SHP77 treated with DMSO at 0.1 percent for 48 hours (cell line): ENCODE measurements at regions not wholly inside any gene's neighbourhood (a gene's known extent, or its start where the extent isn't known, plus 50 kb on each side); places are given as distances from the start of the nearest gene placed in this dataset.
"Not testable (repeated sequence)": the region's sequence is repeated elsewhere in the genome, so short reads cannot be mapped to it uniquely, and the experiment has no call there.

Experiments
- DNase-seq: peaks from one replicate; lab custom pipeline; 2025; lab: John Stamatoyannopoulos, UW

DNA sequence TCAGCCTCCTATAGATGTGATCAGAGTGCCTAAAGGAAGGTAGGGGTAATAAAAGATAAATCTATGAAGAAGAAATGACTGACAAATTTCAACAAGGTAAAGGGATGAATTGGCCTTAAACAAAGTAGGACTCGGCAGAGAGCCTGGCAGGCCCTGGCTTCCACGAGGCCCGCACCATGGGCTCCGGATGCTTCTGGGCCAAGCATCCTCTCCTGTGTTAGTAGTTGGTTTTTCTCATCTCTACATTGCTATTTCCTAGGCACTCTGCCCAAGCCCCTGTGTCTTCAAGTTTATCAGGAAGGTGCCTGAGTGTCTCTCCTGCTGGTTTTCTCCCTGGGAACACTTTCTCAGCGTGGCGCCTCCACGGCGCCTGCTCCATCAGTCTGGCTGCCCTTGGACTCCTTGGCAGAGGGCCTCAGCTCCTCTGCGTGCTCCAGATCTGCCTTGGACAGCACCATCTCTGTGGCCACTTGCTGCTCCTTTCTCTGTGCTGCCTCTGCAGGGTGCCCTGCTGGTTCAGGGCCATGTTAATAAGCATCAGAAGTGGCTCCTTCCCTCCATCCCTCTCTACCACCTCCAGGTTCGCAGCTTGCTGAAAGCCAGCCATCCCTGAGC, 413.3 kb upstream of the DPP6 start:
- DNase-seq, result no peak

DNA sequence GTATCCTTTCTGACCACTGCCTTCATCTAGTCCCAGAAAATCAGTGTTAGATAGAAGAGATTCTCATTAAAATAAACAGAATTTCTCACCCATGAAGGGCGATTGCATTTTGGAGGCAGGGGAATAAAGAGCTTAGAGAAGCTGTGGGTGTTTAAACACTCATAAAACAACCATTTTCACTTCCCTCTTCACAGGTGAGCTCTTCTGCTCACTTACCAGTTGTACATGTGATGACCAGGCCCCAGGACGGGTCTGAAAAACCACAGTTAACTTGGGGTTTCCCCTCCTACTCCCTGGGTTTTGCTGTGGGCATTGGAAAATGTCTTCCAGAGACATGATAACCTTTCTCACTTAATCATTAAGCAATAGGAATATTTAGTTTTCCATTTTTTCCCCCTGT, 411.6 kb upstream of the DPP6 start:
- DNase-seq, result no peak

DNA sequence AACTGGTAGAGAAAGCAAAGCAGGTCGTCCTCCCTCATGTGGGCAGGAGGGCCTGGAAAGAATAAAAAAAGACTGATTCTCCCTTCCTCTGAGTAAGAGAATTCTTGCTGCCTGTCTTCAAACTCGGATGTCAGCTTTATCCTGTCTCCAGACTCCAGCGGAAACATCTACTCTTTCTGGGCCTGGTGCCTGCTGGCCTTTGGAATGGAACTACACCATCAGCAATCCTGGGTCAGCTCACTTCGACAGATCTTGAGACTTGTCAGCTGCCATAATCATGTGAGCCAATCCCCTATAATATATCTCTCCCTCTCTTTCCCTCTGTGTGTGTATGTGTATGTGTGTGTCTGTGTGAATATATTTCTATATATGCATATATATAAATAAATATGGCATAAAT, 411.0 kb upstream of the DPP6 start:
- no peak for DNase-seq

DNA sequence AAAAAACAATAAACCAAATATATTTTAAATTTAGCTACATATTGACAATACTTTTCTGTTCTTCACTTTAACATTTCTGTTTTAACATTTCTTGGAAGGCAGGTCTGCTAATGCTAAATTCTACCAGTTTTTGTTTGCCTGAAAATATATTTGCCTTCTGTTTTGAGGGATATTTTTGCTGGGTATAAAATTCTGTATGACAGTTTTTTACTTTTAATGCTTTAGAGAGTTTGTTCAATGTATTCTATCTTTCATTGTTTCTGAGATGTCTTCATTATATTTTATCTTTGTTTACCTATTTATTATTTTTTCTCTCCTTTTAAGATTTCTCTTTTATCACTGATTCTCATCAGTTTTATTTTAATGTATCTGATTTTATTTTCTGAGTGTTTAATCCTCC, 409.2 kb upstream of the DPP6 start:
- no peak for DNase-seq

DNA sequence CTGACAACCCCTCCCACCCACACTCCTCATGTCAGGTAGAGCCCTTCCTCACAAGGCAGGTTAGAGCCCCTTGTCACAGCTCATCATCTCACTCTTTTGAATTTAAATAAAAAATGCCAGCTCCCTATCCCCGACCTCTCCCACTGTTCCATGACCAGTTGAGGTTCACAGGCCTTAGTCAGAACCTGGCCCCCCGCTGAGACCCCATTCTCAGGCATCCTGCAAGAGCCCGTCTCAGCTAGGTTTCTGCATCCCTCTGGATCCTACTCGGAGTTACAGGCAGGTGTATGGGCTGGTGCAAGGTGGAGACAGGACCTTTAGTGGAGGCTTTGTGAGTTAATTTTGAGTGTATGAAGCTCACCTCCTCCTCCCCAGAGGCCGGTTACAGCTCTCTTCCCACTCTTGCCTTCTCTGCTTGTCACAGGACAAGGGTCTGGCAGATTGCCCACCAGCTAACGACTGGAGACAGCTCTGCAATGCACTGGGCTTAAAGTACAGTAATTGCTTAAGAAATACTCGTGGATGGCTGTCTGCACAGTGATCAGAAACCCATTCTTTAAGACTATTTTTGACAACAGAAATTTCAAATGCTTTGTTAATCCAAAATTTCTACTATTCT, 394.9 kb upstream of the DPP6 start:
- DNase-seq, result no peak

DNA sequence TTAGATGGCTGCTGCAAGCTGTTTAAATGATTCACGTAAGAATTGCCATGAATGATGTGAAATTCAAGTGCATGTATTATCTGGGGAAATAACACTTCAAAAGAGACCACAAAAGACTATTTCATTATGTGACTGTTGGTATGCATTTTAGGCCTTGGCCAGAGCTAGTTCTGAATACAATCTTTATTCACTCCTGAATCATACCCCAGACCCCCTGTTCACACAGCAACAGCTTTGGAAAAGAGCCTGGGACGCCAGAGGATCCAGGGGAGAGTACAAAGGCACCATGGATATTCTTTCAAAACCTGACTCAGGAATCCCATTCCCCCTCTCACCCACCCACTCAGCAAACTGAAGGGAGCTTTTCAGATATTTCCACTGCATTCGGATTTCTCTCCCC, 377.1 kb upstream of the DPP6 start:
- DNase-seq, result no peak

DNA sequence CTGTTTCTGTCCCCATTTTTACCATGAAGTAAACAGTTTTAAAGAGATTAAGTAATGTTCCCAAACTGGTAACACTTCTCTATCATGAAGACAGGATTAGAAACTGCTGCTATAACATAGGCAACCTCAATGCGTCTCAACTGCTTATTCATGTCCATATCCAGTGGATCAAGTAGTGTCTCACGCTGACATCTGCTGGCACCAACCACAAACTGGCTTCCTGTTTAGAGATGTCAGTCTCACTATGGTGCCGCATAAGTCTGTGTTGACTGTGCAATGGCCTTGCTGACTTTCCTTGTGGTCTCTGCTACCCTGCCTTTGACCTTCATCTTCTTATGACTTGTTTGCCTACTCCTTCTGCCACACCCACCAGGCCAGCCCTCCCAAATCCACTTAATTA, 369.6 kb upstream of the DPP6 start:
- no peak for DNase-seq

DNA sequence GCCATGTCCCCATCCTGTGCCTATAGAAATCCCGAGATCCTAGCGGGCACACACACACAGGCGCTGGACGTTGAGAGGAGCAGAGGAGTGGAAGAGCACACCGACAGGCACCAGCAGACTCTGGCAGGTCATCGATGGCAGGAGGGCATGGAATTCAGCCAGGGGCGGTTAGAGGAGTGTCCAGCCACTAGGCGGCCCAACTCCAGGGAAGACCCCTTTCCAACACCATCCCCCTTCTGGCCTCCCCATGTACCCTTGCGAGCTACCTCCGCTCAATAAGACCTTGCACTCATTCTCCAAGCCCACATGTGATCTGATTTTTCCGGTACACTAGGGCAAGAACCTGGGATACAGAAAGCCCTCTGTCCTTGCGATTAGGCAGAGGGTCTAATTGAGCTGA, 356.0 kb upstream of the DPP6 start:
- no peak for DNase-seq

DNA sequence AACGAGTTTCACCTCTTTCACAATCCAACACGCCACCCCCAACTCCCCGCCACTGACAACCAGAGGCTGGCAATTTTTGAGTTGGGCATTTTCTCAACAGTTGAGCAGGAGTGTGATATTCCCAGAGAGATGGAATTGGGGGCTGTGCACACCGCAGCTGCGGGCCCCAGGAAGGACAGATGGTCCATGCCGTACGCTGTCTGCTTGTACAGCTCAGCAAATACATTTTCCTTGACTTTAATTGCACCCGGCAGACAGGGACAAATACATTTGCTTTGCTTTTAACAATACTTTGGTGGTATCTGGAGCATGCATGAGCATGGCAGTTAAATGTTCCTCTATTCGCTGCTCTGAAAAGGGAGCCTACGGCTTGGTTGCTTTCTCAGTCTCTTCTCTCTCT, 354.2 kb upstream of the DPP6 start:
- DNase-seq, result peak; percentile 7

DNA sequence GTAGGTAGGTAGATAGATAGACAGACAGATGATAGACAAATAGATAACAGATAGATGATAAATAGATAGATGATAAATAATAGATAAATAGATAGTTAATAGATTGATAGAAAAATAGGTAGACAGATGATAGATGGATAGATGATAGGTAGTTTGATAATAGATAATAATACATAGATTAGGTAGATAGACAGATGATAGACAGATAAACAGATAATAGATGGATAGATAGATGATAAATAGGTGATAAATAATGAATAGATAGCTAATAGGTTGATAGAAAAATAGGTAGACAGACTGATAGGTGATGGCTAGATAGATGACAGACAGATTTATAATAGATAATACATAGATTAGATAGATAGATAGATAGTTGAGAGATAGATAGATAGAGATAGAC, 350.5 kb upstream of the DPP6 start:
- no peak for DNase-seq

DNA sequence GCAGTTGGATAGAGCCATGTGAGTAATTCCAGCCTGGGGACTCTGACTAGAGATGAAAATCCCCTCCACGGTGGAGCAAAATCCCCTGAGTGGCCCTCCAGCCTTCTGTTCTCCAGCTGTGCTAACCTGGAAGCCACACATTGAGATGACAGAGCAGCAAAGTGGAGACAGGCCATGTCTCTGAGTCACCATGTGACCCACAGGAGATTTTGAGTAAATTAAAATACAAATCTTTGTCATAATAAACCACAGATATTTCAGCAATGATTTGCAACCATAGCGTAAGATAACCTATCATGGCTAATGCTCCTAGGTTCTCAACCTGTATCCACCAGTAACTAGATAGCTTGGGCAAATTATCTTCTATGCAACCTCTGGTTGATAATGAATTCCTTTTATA, 328.3 kb upstream of the DPP6 start:
- not testable (repeated sequence) for DNase-seq

DNA sequence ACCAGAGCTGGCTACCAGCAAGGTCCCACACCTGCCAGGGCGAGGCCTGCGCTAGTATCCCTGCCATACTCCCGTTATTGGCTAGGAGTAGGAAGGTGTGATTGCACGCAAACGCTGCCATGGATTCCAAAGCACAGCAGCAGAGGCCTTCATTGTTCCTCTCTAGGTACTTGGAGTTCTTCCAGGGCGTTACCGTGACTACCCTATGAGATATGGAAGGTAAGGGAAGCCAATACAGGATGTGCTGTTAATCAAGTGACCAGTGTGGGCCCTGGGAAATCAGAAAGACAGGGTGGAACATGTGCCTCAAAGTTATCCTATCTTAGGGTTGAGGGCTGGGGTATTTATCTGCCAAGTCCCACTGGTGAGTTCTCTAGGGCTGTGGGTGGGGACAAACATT, 320.7 kb upstream of the DPP6 start:
- DNase-seq, result not testable (repeated sequence)

DNA sequence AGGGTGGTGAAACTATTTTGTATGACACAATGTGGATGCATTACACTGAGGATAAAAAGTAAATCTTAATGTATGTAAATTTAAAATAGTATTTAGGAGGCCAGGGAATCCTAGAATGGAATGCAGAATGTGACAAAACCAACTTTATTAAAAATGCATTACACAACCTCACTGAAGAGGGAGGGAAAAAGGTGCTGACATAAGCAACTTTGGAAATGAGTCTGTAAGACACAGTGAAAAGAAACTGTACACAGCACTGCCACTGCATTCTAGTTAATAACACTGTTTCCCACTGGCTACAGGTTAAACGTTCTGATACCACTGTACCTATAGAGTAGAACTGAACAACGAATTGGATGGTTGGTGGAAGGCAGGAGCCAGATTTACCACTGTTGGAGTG, 308.8 kb upstream of the DPP6 start:
- not testable (repeated sequence) for DNase-seq

DNA sequence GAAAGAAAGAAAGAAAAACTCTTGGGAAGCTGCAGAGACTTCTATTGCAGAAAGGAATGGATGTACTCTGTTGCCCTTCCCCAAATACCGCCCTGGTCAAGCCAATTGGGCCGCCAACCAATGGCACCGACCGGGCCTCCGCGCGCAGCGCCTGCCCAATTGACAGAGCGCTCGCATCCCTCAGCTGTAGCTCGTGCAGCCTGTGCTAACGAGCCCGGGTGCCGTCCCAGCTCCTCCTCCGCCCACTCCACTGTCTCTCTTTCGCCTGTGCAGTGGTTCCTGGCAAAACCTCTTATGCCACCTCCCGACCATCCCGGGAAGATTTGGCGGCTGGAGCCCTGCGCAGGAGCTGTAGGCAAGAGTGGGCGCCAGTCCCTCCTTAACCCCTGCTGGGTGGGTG, 304.2 kb upstream of the DPP6 start:
- not testable (repeated sequence) for DNase-seq

DNA sequence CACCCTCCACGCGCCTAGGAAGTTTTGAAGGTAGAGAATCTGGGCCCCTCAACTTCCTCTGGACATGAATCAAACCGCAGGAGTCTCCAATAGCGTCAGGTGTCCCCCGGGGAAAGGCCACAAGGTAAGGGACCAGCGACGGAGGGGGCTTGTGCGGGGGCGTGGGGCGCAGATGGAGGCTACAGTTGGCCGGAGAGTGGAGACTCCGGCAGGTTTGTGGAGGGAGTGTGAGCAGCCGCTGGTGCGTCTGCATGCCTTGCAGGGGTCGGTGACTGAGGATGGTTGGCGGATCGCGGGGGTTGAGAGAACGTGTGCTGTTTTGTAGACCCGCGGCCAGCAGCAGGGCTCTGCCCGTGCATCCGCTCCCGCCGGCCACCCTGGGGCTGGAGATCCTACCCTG, 303.3 kb upstream of the DPP6 start:
- not testable (repeated sequence) for DNase-seq

DNA sequence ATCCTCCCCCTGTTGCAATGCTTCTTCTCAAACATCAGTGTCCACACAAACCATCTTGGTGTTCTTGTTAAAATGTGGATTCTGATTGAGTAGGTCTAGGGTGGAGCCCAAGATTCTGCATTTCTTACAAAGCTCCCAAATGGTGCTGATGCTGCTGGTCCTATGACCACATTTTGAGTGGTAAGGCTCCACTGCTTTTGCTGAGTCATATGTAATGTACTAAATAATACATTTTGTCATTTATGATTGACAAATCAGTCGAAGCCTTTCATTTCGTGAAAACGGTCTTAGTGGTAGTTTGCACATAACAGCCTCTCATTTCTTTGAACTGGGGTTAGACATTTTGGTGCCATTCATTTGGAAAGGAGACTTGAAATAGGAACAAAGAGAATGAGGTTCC, 286.3 kb upstream of the DPP6 start:
- not testable (repeated sequence) for DNase-seq

DNA sequence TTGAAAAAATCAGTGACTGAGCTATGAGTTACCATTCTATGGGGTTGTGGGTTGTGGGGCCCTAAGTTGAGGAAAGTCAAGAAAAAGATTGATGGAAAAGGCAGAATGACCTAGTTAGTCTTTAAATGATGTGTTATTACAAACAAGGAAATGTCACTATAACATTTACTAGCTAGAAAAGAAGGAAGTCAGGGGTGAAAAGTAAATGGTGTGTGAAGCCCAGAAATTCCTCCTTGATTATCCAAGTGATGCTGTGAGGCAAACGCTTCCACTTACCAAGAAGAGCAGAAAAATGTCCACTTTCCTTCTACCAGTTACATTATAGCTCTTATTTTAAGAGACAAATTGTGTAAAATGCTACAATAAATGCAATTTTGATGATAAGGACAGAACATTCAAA, 285.3 kb upstream of the DPP6 start:
- DNase-seq, result not testable (repeated sequence)

DNA sequence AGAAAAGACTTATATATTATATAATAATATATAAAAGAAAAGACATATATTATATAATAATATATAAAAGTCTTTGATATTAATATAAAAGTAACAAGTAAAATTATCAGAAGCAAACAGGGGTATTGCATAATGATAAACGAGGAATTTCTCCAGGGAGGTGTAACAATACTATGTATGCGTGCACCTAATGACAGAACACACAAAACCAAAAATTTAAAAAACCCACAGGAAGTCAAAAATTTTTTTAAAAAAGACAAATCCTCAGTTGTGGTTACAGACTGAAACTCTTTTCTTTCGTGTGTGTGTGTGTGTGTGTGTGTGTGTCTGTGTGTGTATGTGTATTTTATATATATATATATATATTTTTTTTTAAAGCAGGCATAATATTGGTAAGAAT, 279.2 kb upstream of the DPP6 start:
- DNase-seq, result no peak

DNA sequence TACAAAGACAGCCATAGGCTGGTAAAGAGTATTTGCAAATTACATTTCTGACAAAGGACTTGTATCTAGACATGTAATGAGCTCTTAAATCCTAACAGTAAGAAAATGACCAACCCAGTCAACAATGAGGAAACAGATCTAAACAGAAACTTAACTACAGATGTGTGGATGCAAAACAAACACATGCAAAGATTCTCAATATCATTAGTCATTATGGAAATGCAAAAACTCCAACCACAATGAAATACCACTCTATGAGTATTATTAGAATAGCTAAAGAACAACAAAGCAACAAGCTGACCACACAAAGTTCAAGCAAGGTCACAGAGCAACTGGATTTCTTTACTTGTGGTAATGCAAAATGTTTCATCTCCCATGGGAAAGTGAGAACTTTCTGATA, 275.3 kb upstream of the DPP6 start:
- not testable (repeated sequence) for DNase-seq

DNA sequence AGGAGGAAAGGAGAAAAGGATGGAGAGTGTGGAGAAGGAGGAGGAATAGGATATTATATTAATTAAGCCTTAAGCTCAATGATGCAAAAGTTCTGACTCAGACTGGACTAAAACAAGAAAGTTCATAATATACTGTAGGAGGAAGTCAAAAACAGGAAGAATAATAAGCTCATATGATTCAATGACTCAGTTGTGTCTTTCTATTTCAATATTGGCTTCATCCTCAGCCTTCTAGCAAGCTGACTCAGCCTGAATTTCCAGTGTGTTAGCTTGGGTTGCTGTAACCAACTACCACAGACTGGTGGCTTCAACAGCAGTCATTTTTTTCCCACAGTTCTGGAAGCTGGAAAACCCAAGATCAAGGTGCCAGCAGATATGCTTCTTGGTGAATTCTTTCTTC, 254.8 kb upstream of the DPP6 start:
- DNase-seq, result not testable (repeated sequence)

DNA sequence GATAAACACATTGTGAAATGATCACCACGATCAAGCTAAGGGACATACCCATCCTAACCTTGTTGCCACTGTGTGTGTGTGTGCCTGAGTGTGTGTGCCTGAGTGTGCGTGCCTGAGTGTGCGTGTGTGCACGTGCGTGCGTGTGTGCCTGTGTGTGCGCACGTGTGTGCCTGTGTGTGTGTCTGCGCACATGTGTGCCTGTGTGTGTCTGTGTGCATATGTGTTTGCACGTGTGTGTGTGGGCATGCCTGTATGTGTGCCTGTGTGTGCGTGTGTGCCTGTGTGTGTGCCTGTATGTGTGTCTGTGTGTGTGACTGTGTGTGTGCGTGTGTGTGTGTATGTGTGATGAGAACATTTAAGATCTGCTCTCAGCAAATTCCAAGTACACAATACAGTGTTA, 244.1 kb upstream of the DPP6 start:
- DNase-seq, result no peak

DNA sequence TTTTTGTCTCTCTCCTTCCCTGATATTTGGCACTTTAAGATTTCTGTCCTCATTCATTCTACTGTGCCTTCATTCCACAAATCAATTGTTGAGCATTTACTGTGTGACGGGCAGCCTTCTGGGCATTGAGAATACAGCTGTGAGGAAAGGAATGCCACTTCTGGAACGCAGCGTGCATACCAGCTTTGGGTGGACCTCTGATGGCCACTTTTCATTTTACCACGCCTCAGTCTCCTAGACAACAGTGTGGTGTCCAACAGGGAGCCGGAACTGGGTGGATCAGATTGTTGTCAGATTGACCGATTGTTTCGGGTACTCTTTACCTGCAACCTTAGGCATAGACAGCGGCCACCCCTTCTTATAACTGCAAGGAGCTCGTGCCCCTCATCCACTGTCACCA, 222.7 kb upstream of the DPP6 start:
- no peak for DNase-seq

DNA sequence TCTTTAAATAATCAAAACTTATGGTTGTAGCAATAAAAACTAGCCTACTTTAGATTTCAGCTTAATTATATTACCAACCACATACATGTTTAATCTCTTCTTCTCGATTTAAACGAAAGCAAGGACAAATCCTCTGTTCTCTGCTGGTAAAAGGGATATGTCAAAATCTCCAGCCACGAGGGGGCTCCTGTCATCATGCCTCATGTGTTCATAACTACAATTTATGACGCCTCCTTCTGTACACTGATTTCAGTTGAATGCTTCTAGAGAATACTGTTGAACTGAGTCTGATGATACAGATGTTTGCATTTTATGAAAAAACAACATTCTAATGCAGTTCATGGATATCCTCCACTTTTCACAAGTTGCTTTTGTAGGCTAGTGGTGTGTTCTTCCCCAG, 220.0 kb upstream of the DPP6 start:
- DNase-seq, result no peak

DNA sequence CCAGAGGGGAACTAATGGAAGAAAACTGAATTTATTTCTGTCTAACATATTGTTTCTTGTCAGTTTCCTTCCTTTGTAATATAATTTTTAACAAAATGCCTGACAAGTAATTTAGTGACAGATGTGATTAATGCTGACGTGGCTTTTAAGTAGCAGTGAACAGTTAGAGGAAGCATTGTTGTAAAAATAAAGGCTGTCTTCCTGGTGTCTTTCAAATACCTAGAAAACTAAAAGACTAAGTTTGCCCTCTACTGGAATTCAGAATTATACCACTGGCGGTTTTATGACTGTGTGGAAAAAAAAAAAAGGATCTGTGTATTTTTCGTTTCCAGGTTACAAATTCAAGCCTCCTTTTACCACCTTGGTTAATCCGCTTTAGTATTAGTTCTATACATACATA, 217.1 kb upstream of the DPP6 start:
- no peak for DNase-seq
